ENCODE measurements at regions not wholly inside any gene's neighbourhood (a gene's known extent, or its start where the extent isn't known, plus 50 kb on each side); places are given as distances from the start of the nearest gene placed in this dataset.

DNA sequence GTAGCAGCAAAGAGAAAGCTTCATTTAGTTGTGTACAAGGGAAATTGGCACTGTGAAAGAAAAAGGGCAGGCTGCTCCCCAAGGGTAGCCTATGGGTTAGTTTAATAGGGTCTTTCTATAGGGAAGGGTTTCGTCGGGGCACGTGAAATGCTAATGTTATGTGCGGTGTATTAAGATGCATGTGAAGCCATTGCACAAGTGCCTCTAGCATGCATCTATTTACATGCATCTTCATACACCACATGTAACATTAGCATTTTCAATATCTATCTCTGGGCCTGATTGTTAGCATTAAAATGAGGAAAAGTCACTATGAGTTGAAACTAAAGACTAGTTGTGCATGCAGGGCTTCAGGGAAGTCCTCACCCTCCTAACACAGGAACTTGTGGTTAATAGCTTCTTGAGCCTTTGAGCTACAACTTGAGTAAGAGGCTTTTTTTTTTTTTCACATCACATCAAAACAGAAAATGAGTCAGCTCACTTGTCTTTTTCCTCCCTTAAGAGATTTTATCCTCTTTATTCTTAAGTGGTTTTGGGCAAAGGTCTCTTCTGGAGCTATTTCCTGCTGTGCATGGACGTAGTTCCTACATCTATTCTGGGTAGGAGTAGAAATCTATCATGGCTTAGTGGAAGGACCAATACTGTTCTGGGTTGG, 613.4 kb downstream of the ZPLD1 start:
- 78 to 87% (median 83%) methylated on average over 5 of the region's 5 CpGs for WGBS, 4 donors

DNA sequence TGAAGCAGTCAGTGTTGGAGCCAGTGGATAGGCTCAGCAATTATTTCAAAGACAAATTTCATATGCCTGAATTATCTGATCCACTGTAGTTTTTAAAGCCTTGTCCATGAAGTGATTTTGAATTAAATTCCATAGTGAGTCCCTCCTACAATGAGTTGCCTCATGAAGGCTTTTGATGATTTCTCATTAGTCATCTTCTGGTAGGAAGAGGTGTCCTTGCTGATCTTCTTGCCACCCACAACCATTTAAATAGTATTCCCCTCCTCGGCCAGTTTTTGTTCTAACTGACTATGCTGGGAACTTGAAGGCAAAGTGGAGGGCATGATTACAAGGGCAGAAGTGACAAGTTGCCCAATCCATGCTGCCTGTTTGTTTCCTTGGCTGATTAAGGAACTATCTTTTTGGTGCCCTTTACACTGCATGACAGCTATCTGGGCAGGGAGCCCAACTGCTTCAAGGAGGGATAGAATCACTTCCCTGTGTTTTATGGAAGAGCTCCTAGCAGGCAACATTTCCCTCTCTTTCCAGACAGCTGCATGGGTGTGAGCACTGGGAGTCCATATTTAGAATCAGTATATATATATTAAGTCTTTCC, 617.5 kb downstream of the ZPLD1 start:
- Histone ChIP-seq H3K9me3 (replicated peaks in 1 of 3) (no peaks in the 10 kb centered on the region), H3K4me1 (replicated peaks in 1 of 2) (peaks cover 0 to 8% of the 10 kb centered on the region in 2 donors), H3K4me3 (no peak overlapping the region), H3K27ac (peak overlapping the region in 1 of 5 donors; percentile 6), H3K27me3 (no peaks in the 10 kb centered on the region), H3K36me3 (replicated peaks in 1 of 2) (no peaks in the 10 kb centered on the region)
- 0 to 29% (median 7%) methylated on average over 1 of the region's 1 CpG for WGBS, 4 donors
- peak; percentile 39 to 81 (median 68) for DNase-seq
- TF ChIP-seq, protein P1, sequence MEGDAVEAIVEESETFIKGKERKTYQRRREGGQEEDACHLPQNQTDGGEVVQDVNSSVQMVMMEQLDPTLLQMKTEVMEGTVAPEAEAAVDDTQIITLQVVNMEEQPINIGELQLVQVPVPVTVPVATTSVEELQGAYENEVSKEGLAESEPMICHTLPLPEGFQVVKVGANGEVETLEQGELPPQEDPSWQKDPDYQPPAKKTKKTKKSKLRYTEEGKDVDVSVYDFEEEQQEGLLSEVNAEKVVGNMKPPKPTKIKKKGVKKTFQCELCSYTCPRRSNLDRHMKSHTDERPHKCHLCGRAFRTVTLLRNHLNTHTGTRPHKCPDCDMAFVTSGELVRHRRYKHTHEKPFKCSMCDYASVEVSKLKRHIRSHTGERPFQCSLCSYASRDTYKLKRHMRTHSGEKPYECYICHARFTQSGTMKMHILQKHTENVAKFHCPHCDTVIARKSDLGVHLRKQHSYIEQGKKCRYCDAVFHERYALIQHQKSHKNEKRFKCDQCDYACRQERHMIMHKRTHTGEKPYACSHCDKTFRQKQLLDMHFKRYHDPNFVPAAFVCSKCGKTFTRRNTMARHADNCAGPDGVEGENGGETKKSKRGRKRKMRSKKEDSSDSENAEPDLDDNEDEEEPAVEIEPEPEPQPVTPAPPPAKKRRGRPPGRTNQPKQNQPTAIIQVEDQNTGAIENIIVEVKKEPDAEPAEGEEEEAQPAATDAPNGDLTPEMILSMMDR (IDR thresholded peaks at IDR 0.05): no peak
- no peak for TF ChIP-seq POLR2A (IDR thresholded peaks at IDR 0.05)
- intact Hi-C loops (cut with DNase I): no loop called here

More for the DNA sequence above, 613.4 kb downstream of the ZPLD1 start:
- Histone ChIP-seq H3K36me3 (replicated peaks in 1 of 2) (no peaks in the 10 kb centered on the region), H3K27ac (no peak overlapping the region), H3K4me1 (replicated peaks in 1 of 2) (peaks cover 0 to 8% of the 10 kb centered on the region in 2 donors), H3K9me3 (replicated peaks in 1 of 3) (no peaks in the 10 kb centered on the region), H3K4me3 (no peak overlapping the region), H3K27me3 (no peaks in the 10 kb centered on the region)
- TF ChIP-seq, protein P1 (IDR thresholded peaks at IDR 0.05): no peak
- TF ChIP-seq POLR2A (IDR thresholded peaks at IDR 0.05): no peak
- no peak for DNase-seq
- intact Hi-C loops (cut with DNase I): no loop called here

DNA sequence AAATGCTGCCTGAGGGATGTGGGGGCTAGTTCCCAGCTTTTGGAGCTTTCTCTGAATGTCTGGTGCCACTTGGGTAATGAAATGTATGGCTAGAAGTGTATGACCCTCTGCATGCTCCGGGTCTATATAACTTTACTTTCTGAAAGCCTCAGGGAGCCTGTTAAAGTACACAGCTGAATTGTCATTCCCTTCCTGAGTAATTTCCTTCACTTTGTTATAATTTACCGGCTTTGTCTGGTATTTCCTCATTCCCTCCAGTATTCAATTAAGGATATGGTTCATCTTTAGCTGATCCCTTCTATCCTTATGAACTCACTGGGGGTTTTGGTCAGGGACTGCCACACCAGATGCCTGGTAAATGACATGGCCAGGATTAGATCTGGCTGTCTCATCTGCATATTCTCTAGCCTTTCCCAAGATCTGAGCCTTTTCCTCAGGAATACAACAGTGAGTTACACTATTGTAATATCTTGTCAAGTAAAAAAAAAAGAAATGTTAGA, 620.3 kb downstream of the ZPLD1 start:
- 28 to 63% (median 43%) methylated on average over 2 of the region's 2 CpGs for WGBS, 4 donors
- H3K27me3 ChIP-seq: no peaks in the 10 kb centered on the region
- intact Hi-C loops (cut with DNase I): no loop called here

DNA sequence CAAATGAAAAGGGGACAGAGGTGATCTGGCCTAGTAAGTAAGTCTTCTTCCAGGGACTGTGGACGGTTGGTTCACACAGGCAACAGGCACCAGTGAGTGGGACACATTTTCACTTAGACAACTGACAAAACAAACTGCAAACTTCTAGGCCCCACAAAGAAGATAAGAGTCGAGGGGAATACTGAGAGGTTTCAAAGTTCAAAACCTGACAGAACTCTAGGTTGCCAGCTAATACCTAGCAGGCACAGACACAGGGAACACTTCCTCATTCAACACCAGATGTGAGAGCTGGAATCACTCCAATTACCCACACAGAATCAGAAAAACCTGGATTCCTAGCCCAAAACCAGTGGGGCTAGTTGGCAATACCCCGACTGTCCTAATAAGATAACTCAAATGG, 621.7 kb downstream of the ZPLD1 start:
- WGBS, 4 donors: 61 to 78% (median 70%) methylated on average over 3 of the region's 3 CpGs
- Histone ChIP-seq H3K4me3 (no peak overlapping the region), H3K9me3 (replicated peaks in 1 of 3) (no peaks in the 10 kb centered on the region), H3K27me3 (no peaks in the 10 kb centered on the region), H3K4me1 (replicated peaks in 1 of 2) (peaks cover 0 to 8% of the 10 kb centered on the region in 2 donors), H3K27ac (no peak overlapping the region), H3K36me3 (replicated peaks in 1 of 2) (no peaks in the 10 kb centered on the region)
- TF ChIP-seq POLR2A (IDR thresholded peaks at IDR 0.05): no peak
- TF ChIP-seq, protein P1 (IDR thresholded peaks at IDR 0.05): no peak
- intact Hi-C loops (cut with DNase I): no loop called here
- DNase-seq: no peak

More for the DNA sequence above, 620.3 kb downstream of the ZPLD1 start:
- no peak for DNase-seq
- Histone ChIP-seq H3K9me3 (replicated peaks in 1 of 3) (no peaks in the 10 kb centered on the region), H3K36me3 (replicated peaks in 1 of 2) (no peaks in the 10 kb centered on the region), H3K4me3 (no peak overlapping the region), H3K27ac (no peak overlapping the region), H3K4me1 (replicated peaks in 1 of 2) (peaks cover 0 to 8% of the 10 kb centered on the region in 2 donors)
- TF ChIP-seq, protein P1 (IDR thresholded peaks at IDR 0.05): no peak
- TF ChIP-seq POLR2A (IDR thresholded peaks at IDR 0.05): no peak
